Loucy (cell line): ENCODE measurements at regions not wholly inside any gene's neighbourhood (a gene's known extent, or its start where the extent isn't known, plus 50 kb on each side); places are given as distances from the start of the nearest gene placed in this dataset.

ENCODE experiments used
- EZH2phosphoT487 ChIP-seq: fragments of 200-600 bp; IDR thresholded peaks from 2 replicates; pipeline ENCODE4 v1.6.1; 2018; ENCODE audit warnings: antibody characterized with exemption, mild to moderate bottlenecking, moderate library complexity, borderline replicate concordance
- TF ChIP-seq, protein P1 (sequence below): fragments of 200-600 bp; sonication (generic); conservative IDR thresholded peaks from 2 replicates; pipeline ENCODE4 v1.5.1; 2014; ENCODE audit warnings: mild to moderate bottlenecking, antibody characterized with exemption, low read length

DNA sequence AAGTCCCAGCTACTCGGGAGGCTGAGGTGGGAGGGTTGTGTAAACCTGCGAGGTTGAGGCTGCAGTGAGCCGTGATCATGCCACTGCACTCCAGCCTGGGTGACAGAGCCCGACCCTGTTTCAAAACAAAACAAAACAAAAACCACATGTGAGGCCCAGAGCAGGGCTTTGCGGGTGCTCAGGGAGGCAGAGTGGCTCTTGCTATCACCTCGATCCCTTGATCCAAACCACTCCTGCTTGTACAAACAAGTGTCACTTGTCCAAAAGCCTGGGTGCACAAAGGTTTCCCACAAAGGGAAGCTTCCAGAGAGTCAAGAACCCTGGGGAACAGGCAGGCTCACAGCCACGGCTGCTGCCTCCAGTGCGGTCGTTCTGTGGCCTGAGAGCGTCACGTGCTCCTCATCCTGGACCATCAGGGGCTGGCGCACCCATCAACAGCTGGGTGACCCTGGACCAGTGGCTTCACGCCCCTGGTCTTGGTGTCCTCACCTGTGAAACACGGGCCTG lies 162.7 kb downstream of the C9orf50 start:
- TF ChIP-seq, protein P1, sequence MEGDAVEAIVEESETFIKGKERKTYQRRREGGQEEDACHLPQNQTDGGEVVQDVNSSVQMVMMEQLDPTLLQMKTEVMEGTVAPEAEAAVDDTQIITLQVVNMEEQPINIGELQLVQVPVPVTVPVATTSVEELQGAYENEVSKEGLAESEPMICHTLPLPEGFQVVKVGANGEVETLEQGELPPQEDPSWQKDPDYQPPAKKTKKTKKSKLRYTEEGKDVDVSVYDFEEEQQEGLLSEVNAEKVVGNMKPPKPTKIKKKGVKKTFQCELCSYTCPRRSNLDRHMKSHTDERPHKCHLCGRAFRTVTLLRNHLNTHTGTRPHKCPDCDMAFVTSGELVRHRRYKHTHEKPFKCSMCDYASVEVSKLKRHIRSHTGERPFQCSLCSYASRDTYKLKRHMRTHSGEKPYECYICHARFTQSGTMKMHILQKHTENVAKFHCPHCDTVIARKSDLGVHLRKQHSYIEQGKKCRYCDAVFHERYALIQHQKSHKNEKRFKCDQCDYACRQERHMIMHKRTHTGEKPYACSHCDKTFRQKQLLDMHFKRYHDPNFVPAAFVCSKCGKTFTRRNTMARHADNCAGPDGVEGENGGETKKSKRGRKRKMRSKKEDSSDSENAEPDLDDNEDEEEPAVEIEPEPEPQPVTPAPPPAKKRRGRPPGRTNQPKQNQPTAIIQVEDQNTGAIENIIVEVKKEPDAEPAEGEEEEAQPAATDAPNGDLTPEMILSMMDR, result no peak
- no peak for TF ChIP-seq EZH2phosphoT487
